IPS-NIHi7 (cell line): ENCODE measurements at regions not wholly inside any gene's neighbourhood (a gene's known extent, or its start where the extent isn't known, plus 50 kb on each side); places are given as distances from the start of the nearest gene placed in this dataset.

ENCODE experiments used
- DNase-seq: peaks from one replicate; pipeline ENCODE4 v3.0.0; 2012; ENCODE audit warnings: mixed read lengths; ENCODE audit errors: extremely low spot score

- DNase-seq: no peak
Observed at GRCh38 chr13:34465423-34465922, 476.6 kb upstream of the NBEA start.

DNA sequence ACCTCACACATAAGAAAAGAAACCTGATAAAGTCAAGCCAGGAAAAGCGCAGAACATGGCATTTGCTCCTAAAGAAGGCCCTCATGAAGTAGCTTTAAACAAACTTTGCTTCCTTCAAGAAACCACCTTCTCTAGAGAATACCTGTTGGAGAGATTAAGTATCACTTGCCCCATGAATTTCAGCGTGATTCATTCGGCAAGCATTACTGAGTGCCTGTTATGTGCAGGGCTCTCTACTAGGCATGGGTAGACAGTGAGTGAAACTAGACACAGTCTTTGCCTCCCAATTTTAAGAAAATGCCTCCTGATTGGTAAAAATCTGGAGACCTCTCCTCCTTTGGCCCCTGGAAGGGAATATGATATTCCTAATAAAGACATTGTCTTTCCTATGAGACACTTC is 475.8 kb upstream of the NBEA start:
- no peak for DNase-seq

DNA sequence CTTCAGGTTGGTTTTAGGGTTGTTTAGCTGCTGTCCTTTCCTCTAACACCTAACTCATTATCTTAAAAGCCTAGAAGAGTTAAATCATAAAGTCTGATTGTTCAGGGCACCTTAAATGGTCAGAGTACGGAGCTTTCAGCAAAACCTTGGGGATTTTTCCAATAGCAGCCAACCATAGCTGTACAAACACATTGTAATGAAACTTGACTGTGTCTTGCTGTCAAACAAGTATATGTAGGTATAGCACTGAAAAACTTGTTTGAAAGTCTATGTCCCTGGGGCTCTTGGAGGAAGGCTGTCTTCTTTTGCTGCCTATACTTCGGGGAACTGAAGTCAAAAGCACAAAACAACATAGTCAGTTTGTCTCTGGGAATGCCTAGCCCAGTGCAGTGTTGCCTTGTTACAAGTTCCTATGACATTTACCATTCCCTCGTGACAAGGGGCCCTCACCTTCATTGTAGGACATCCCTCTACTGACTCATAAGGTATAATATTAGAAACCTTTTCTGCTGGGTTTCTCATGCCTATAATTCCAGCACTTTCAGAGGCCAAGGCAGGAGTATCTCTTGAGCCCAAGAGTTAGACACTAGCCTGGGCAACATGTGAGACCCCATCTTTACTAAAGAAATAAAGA is 474.5 kb upstream of the NBEA start:
- DNase-seq: no peak

- no peak for DNase-seq
Observed at GRCh38 chr13:34469196-34469986, 472.7 kb upstream of the NBEA start.

DNA sequence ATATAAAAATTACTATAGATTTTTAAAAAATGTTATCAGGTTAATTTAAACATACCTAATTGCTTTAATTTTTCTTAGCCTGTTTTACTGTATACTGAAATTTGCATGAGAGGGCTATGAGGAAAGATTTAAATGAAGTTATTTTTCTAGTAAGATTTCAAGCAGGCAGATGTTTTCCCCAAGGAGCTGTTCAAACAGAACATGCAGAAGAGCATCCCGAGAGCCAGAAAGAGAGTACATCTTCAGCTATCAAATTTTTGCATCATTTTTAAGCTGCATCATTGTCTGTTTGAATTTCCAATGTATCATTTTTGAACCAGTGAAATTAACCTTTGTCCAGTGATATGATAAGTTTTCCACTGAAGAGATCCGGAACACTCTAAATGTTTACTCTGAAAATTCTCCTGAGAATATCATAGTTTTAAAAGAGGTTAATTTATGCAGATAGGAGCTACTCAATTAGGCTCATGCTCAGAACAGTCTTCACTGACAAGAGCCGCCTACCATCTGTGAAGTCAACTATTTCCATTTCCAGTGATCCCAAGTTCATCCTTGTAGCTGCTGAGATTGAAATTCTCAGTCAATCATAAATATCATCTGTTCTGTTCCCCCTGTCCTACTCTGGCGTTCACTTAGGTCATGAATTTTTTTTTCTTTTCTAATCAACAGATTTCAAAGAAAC is 467.7 kb upstream of the NBEA start:
- no peak for DNase-seq

DNA sequence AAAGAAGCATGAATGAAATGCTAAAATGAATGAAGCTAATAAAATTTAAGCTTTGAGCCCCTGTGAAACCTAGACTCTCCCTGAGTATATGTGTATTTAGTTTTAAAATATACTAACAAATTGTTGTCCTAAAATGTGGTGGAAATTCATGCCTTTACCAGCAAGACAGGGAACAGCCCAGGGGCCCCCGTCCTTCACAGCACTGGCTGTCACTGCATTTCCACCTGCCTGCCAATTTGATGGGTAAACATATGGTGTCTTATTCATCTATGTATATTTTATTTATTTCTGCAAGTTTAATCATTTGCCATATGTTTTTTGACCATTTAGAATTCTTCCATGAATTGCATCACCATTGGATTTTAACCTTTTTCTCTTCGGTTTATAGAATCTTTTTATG is 463.7 kb upstream of the NBEA start:
- DNase-seq: no peak

- no peak for DNase-seq
Observed at GRCh38 chr13:34502011-34502410, 440.1 kb upstream of the NBEA start.

- DNase-seq: no peak
Observed at GRCh38 chr13:34502621-34503020, 439.4 kb upstream of the NBEA start.

DNA sequence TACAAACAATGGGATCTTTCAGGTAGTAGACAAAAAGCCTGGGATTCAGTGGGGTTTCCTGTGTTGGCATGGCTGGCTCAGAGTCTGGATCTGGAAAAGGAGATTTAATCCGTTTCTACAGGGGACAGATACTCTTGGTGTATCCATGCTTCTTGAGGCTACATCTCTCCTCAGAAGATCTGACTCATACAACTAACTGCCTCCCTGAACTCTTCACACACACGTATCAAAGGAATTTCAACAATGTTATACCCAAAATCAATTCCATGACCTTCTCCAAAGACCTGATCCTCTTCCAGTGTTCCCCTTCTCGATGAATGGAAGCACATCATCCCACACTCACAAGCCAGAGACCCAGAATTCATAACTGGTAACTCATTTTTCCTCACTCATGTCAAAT is 435.3 kb upstream of the NBEA start:
- DNase-seq: no peak

GRCh38 chr13:34507630-34508029 is 434.4 kb upstream of the NBEA start:
- DNase-seq: no peak

DNA sequence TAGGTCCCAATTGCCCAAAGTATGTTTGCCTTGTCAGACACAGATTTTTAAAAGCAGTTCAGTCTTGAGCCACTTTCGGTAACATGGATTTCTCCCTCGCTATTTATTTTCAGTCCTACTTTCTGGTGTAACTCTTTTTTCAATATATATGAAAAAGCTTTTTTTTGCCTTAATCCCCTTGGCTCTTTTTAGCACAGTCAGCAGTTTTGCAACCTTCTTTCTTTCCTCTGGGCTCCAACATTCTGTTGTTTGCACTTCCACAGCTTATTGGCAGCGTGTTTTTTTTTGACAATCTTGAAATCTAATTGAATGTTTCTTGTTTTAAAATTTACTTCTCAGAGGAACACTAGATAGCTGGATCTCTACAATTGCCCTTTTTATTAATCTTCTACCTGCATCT is 429.3 kb upstream of the NBEA start:
- no peak for DNase-seq

DNA sequence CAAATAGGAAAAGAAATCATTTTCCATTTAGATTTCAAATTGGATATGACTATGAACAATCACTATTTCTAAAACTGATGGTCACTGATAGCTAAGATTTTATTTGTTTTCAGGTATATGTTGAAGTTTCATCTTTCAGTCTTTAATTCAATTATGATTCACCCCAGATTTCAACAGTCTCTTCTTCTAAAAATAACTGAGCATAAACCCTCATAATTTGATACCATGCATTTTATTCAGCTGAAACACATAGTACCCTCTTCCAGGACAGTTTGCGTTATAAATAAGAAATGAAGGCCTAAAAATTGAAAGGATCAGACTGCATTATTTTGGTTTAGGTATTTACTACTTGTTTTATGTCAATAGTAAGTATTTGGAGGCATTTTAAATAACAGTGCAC is 428.5 kb upstream of the NBEA start:
- DNase-seq: no peak

DNA sequence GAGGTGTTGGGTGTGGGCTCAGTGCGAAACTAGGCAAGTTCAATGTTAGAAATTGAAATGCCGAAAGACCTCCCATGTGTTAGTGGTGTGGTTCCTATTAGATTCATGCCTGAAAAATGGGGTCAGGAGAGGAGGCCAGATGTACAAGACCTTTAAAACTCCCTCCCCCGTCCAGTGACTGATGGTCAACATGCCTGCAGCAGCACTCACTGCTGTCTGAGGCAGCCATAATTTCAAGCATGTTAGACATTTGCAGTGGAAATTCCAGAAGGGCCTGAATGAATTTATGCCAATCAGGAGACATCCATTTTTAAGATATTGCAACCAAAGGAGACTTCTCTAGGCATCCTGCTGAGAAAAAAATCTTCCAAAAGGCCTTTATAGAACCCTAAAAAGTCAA is 426.9 kb upstream of the NBEA start:
- no peak for DNase-seq

- DNase-seq: no peak
Observed at GRCh38 chr13:34521171-34521570, 420.9 kb upstream of the NBEA start.

DNA sequence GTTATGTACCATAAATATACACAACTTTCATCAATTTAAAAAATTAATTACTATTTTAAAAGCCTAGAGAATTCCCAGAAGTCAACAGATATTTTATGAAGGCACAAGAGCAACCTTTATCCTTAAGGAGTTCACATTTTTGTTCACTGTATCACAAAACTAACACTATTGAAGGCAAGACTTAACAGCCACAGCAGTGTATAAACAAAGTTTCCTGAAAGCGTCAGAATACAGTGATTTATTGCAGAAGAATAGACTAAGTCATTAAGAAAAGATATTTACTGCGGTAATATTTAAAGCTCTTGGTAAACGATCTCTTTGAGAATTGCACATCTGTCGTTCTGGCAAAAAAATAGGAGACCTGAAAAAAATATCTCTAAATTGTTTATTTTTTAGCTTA is 419.3 kb upstream of the NBEA start:
- no peak for DNase-seq

GRCh38 chr13:34523406-34523805 is 418.7 kb upstream of the NBEA start:
- DNase-seq: no peak

- no peak for DNase-seq
Observed at GRCh38 chr13:34533941-34534340, 408.1 kb upstream of the NBEA start.

- no peak for DNase-seq
Observed at GRCh38 chr13:34542321-34542720, 399.7 kb upstream of the NBEA start.

- no peak for DNase-seq
Observed at GRCh38 chr13:34543836-34544235, 398.2 kb upstream of the NBEA start.

- no peak for DNase-seq
Observed at GRCh38 chr13:34545461-34545860, 396.6 kb upstream of the NBEA start.

GRCh38 chr13:34546344-34547250 is 395.5 kb upstream of the NBEA start:
- no peak for DNase-seq

DNA sequence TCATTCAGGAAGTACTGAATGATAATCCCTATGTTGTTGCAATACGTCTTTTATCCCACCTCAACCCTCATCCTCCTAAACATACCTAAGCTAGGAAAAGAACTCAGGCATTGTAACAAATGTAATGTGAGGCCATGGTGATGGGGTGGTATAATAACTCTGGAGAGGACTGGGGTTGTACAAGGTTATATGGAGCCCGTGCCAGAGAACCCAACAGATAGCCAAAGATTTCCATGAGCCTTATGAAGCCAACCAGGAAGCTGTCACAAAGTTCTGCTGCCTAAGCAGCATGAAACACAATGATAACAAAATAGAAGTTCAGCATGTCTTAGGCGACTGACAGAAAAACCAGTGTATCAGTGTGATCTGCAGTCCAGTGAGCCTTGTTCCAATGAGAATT is 394.1 kb upstream of the NBEA start:
- DNase-seq: no peak
